ENCODE measurements at regions not wholly inside any gene's neighbourhood (a gene's known extent, or its start where the extent isn't known, plus 50 kb on each side); places are given as distances from the start of the nearest gene placed in this dataset.

GRCh38 chr3:118181274-118181673, 853.4 kb downstream of the IGSF11 start:
- H3K4me3 ChIP-seq (ENCODE audit: low read length) = no peak overlapping the region
- DNase-seq (ENCODE audit: low read depth) = no peak
- TF ChIP-seq CTCF (conservative IDR thresholded peaks at IDR 0.05; ENCODE audit: low read depth, low read length) = no peak

- no peak for DNase-seq (ENCODE audit: low read depth)
- H3K4me3 ChIP-seq (ENCODE audit: low read length) = no peak overlapping the region
- TF ChIP-seq CTCF (conservative IDR thresholded peaks at IDR 0.05; ENCODE audit: low read depth, low read length) = no peak
Observed at GRCh38 chr3:118186051-118186450, 848.6 kb downstream of the IGSF11 start.

GRCh38 chr3:118187221-118187620, 847.4 kb downstream of the IGSF11 start:
- DNase-seq (ENCODE audit: low read depth) = no peak
- no peak for TF ChIP-seq CTCF (conservative IDR thresholded peaks at IDR 0.05; ENCODE audit: low read depth, low read length)
- H3K4me3 ChIP-seq (ENCODE audit: low read length) = no peak overlapping the region

- H3K4me3 ChIP-seq (ENCODE audit: low read length) = no peak overlapping the region
- no peak for DNase-seq (ENCODE audit: low read depth)
- no peak for TF ChIP-seq CTCF (conservative IDR thresholded peaks at IDR 0.05; ENCODE audit: low read depth, low read length)
Observed at GRCh38 chr3:118196183-118196582, 838.5 kb downstream of the IGSF11 start.

- TF ChIP-seq CTCF (conservative IDR thresholded peaks at IDR 0.05; ENCODE audit: low read depth, low read length) = no peak
- H3K4me3 ChIP-seq (ENCODE audit: low read length) = no peak overlapping the region
- DNase-seq (ENCODE audit: low read depth) = no peak
Observed at GRCh38 chr3:118199044-118199443, 835.6 kb downstream of the IGSF11 start.

GRCh38 chr3:118204052-118204656, 830.5 kb downstream of the IGSF11 start:
- no peak overlapping the region for H3K4me3 ChIP-seq (ENCODE audit: low read length)
- no peak for DNase-seq (ENCODE audit: low read depth)
- no peak for TF ChIP-seq CTCF (conservative IDR thresholded peaks at IDR 0.05; ENCODE audit: low read depth, low read length)

- TF ChIP-seq CTCF (conservative IDR thresholded peaks at IDR 0.05; ENCODE audit: low read depth, low read length) = no peak
- H3K4me3 ChIP-seq (ENCODE audit: low read length) = no peak overlapping the region
- no peak for DNase-seq (ENCODE audit: low read depth)
Observed at GRCh38 chr3:118207271-118207670, 827.4 kb downstream of the IGSF11 start.
